HepG2 (cell line): ENCODE measurements at regions not wholly inside any gene's neighbourhood (a gene's known extent, or its start where the extent isn't known, plus 50 kb on each side); places are given as distances from the start of the nearest gene placed in this dataset.

Source experiments
- ADNP ChIP-seq: sonication (generic); formaldehyde crosslinking; IDR thresholded peaks from 2 replicates; pipeline ENCODE4 v1.4.0; 2020; ENCODE audit warnings: missing genetic modification reagents
- MTF2 ChIP-seq: sonication (generic); formaldehyde crosslinking; IDR thresholded peaks from 2 replicates; pipeline ENCODE4 v1.5.0; 2020; ENCODE audit warnings: missing genetic modification reagents, borderline replicate concordance
- PRMT3 ChIP-seq: sonication (generic); formaldehyde crosslinking; IDR thresholded peaks from 2 replicates; pipeline ENCODE4 v1.8.1; 2022; ENCODE audit warnings: low read depth, mild to moderate bottlenecking, moderate library complexity, missing genetic modification reagents, borderline replicate concordance
- TBP ChIP-seq: sonication (generic); formaldehyde crosslinking; IDR thresholded peaks from 2 replicates; pipeline ENCODE4 v1.5.0; 2020; ENCODE audit warnings: missing genetic modification reagents
- ZNF205 ChIP-seq: IDR thresholded peaks from 2 replicates; pipeline ENCODE4 v1.6.1; 2018; ENCODE audit warnings: missing biosample characterization, missing genetic modification reagents
- ZNF567 ChIP-seq: sonication (generic); formaldehyde crosslinking; IDR thresholded peaks from 2 replicates; pipeline ENCODE4 v1.8.1; 2023; ENCODE audit warnings: mild to moderate bottlenecking, missing genetic modification reagents, borderline replicate concordance
- ZNF660 ChIP-seq: sonication (generic); formaldehyde crosslinking; IDR thresholded peaks from 2 replicates; pipeline ENCODE4 v1.5.1; 2020; ENCODE audit warnings: mild to moderate bottlenecking, low read depth, missing genetic modification reagents, borderline replicate concordance
- ZNF780A ChIP-seq: sonication (generic); formaldehyde crosslinking; IDR thresholded peaks from 2 replicates; pipeline ENCODE4 v1.8.0; 2022; ENCODE audit warnings: mild to moderate bottlenecking, missing genetic modification reagents, moderate library complexity
- TF ChIP-seq, protein P1 (sequence below): sonication (generic); formaldehyde crosslinking; IDR thresholded peaks from 2 replicates; pipeline ENCODE4 v1.4.0; 2020; ENCODE audit warnings: missing genetic modification reagents
- TF ChIP-seq, protein P2 (sequence below): sonication (generic); formaldehyde crosslinking; IDR thresholded peaks from 2 replicates; pipeline ENCODE4 v1.4.0; 2020; ENCODE audit warnings: missing genetic modification reagents
- TF ChIP-seq, protein P3 (sequence below): sonication (generic); formaldehyde crosslinking; IDR thresholded peaks from 2 replicates; pipeline ENCODE4 v1.5.1; 2020; ENCODE audit warnings: mild to moderate bottlenecking, missing genetic modification reagents
- TF ChIP-seq, protein P4 (sequence below), 2 experiments: fragments of 450-650 bp in 1 of 2; sonication (generic) in 1 of 2; formaldehyde crosslinking in 1 of 2; IDR thresholded peaks; 2 replicates each; pipeline versions ENCODE4 v1.6.1 to v1.8.0; 2016 to 2022; ENCODE audit warnings: antibody characterized with exemption in 1 of 2, mild to moderate bottlenecking in 1 of 2, missing genetic modification reagents in 1 of 2

DNA sequence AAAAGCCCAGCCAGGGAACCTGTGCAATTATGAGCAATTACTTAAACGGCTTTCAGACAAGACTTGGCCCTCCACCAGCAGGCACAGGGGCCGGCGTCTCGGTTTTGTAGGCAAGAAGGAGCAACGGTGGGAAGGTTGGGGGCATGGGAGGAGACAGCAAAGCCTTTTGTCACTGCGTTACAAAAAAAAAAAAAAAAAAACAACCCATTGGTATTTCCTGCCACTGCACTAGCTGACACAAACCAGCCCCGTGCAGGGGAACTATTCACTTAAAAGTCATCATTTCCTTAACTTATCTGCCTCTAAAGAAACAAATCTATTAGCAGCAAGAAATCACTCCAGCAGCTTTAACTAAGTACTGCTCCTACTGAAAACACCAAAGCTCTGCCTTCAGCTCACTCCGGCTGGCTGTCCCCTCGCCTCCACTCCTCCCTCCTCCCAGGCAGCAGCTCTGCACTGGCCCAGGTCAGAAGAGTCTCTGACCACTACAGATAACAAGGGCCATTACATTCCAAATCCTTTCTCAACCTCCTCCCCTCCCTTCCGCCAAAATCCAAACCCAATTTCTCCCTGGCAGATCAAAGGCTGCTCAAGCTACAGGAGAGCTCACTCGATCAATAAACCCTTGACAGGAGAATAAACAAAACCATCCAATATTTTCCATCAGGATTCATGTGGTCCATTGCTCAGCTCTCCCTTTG is 105.2 kb upstream of the CDKN3 start (continued):
- no peak for TF ChIP-seq ADNP (CRISPR knock-in tag)
- TF ChIP-seq TBP (CRISPR knock-in tag), result no peak
- TF ChIP-seq, protein P1, sequence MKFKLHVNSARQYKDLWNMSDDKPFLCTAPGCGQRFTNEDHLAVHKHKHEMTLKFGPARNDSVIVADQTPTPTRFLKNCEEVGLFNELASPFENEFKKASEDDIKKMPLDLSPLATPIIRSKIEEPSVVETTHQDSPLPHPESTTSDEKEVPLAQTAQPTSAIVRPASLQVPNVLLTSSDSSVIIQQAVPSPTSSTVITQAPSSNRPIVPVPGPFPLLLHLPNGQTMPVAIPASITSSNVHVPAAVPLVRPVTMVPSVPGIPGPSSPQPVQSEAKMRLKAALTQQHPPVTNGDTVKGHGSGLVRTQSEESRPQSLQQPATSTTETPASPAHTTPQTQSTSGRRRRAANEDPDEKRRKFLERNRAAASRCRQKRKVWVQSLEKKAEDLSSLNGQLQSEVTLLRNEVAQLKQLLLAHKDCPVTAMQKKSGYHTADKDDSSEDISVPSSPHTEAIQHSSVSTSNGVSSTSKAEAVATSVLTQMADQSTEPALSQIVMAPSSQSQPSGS, result peak; percentile 68; the same call in 1 of the 2 replicates
- peak; percentile 69; the same call in 1 of the 2 replicates for TF ChIP-seq ZNF205 (CRISPR knock-in tag)
- TF ChIP-seq MTF2 (CRISPR knock-in tag), result no peak
- TF ChIP-seq ZNF567 (CRISPR knock-in tag), result no peak
- TF ChIP-seq, protein P2, sequence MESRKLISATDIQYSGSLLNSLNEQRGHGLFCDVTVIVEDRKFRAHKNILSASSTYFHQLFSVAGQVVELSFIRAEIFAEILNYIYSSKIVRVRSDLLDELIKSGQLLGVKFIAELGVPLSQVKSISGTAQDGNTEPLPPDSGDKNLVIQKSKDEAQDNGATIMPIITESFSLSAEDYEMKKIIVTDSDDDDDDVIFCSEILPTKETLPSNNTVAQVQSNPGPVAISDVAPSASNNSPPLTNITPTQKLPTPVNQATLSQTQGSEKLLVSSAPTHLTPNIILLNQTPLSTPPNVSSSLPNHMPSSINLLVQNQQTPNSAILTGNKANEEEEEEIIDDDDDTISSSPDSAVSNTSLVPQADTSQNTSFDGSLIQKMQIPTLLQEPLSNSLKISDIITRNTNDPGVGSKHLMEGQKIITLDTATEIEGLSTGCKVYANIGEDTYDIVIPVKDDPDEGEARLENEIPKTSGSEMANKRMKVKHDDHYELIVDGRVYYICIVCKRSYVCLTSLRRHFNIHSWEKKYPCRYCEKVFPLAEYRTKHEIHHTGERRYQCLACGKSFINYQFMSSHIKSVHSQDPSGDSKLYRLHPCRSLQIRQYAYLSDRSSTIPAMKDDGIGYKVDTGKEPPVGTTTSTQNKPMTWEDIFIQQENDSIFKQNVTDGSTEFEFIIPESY (CRISPR knock-in tag), result 0 out of 2 replicates have a peak, but pooled peaks have one; percentile 7
- TF ChIP-seq, protein P3, sequence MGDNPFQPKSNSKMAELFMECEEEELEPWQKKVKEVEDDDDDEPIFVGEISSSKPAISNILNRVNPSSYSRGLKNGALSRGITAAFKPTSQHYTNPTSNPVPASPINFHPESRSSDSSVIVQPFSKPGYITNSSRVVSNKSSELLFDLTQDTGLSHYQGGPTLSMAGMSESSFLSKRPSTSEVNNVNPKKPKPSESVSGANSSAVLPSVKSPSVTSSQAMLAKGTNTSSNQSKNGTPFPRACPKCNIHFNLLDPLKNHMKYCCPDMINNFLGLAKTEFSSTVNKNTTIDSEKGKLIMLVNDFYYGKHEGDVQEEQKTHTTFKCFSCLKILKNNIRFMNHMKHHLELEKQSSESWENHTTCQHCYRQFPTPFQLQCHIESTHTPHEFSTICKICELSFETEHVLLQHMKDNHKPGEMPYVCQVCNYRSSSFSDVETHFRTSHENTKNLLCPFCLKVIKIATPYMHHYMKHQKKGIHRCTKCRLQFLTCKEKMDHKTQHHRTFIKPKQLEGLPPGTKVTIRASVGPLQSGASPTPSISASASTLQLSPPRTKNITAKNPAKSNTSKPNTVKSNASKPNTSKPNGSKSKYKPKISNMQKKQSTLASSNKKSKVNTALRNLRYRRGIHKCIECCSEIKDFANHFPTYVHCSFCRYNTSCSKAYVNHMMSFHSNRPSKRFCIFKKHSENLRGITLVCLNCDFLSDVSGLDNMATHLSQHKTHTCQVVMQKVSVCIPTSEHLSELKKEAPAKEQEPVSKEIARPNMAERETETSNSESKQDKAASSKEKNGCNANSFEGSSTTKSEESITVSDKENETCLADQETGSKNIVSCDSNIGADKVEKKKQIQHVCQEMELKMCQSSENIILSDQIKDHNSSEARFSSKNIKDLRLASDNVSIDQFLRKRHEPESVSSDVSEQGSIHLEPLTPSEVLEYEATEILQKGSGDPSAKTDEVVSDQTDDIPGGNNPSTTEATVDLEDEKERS (CRISPR knock-in tag), result no peak
- TF ChIP-seq, protein P4, sequence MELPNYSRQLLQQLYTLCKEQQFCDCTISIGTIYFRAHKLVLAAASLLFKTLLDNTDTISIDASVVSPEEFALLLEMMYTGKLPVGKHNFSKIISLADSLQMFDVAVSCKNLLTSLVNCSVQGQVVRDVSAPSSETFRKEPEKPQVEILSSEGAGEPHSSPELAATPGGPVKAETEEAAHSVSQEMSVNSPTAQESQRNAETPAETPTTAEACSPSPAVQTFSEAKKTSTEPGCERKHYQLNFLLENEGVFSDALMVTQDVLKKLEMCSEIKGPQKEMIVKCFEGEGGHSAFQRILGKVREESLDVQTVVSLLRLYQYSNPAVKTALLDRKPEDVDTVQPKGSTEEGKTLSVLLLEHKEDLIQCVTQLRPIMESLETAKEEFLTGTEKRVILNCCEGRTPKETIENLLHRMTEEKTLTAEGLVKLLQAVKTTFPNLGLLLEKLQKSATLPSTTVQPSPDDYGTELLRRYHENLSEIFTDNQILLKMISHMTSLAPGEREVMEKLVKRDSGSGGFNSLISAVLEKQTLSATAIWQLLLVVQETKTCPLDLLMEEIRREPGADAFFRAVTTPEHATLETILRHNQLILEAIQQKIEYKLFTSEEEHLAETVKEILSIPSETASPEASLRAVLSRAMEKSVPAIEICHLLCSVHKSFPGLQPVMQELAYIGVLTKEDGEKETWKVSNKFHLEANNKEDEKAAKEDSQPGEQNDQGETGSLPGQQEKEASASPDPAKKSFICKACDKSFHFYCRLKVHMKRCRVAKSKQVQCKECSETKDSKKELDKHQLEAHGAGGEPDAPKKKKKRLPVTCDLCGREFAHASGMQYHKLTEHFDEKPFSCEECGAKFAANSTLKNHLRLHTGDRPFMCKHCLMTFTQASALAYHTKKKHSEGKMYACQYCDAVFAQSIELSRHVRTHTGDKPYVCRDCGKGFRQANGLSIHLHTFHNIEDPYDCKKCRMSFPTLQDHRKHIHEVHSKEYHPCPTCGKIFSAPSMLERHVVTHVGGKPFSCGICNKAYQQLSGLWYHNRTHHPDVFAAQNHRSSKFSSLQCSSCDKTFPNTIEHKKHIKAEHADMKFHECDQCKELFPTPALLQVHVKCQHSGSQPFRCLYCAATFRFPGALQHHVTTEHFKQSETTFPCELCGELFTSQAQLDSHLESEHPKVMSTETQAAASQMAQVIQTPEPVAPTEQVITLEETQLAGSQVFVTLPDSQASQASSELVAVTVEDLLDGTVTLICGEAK (IDR thresholded peaks at IDR 0.05), result no peak
- TF ChIP-seq, protein P4 (CRISPR knock-in tag; IDR thresholded peaks at IDR 0.05), result no peak
- TF ChIP-seq PRMT3, result no peak
- TF ChIP-seq ZNF780A (CRISPR knock-in tag), result no peak
- TF ChIP-seq ZNF660 (CRISPR knock-in tag), result no peak
